ENCODE measurements at regions not wholly inside any gene's neighbourhood (a gene's known extent, or its start where the extent isn't known, plus 50 kb on each side); places are given as distances from the start of the nearest gene placed in this dataset.
A peak's percentile ranks its signal among the peaks of the same experiment; 100 is the strongest.

DNA sequence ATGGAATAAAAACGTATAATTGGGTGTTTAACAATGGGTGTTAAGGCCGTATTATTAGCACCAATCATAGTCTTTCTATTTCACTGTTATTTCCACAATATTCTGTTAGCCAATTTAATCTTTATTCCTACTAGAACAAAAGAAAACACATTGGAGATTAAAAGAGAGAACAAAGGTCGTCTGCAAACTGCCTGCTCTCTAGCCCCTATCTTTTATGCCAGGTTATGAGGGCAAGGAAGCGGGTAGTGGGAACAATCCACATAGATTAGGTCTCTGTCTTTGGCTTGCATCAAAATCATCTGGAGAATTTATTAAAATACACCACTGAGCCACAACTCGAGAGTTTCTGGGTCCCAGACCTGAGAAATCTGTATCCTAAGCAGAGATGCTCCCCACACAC, 69.4 kb upstream of the DSC1 start:
- Histone ChIP-seq H3K9me3 (no peaks in the 10 kb centered on the region), H3K36me3 (ENCODE audit: control insufficient read depth, insufficient read depth, low read length) (no peaks in the 10 kb centered on the region), H3K4me3 (ENCODE audit: low read depth, low read length) (no peak overlapping the region), H3K27me3 (replicated peaks; ENCODE audit: control insufficient read depth, insufficient read depth, low read length) (no peaks in the 10 kb centered on the region), H3K4me1 (no peaks in the 10 kb centered on the region; the same call in 1 of the 2 replicates)
- H3K27me3 Mint-ChIP-seq (ENCODE audit: insufficient read depth, unreplicated experiment) = no peaks in the 10 kb centered on the region
- ChIA-PET CTCF (no interaction called here), POLR2A (no interaction called here)
- H3K4me3 Mint-ChIP-seq (ENCODE audit: unreplicated experiment) = no peak overlapping the region
- intact Hi-C loops (cut with micrococcal nuclease; ENCODE audit: unreplicated experiment) = no loop called here
- peaks cover 16% of the 10 kb centered on the region for H3K4me1 Mint-ChIP-seq (ENCODE audit: low read depth, unreplicated experiment)
- no peak overlapping the region for H3K27ac Mint-ChIP-seq (ENCODE audit: unreplicated experiment)
- no TSS peak for BruUV-seq (replicated peaks)
- DNase-seq = no peak
- TF ChIP-seq, protein P1, sequence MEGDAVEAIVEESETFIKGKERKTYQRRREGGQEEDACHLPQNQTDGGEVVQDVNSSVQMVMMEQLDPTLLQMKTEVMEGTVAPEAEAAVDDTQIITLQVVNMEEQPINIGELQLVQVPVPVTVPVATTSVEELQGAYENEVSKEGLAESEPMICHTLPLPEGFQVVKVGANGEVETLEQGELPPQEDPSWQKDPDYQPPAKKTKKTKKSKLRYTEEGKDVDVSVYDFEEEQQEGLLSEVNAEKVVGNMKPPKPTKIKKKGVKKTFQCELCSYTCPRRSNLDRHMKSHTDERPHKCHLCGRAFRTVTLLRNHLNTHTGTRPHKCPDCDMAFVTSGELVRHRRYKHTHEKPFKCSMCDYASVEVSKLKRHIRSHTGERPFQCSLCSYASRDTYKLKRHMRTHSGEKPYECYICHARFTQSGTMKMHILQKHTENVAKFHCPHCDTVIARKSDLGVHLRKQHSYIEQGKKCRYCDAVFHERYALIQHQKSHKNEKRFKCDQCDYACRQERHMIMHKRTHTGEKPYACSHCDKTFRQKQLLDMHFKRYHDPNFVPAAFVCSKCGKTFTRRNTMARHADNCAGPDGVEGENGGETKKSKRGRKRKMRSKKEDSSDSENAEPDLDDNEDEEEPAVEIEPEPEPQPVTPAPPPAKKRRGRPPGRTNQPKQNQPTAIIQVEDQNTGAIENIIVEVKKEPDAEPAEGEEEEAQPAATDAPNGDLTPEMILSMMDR (IDR thresholded peaks at IDR 0.05; ENCODE audit: insufficient read depth in 1 of 2, low read depth in 1 of 2, low read length in 1 of 2, severe bottlenecking in 1 of 2, unreplicated experiment in 1 of 2) = no peak
- H3K9me3 Mint-ChIP-seq (ENCODE audit: unreplicated experiment) = no peaks in the 10 kb centered on the region
- no peaks in the 10 kb centered on the region for H3K36me3 Mint-ChIP-seq (ENCODE audit: insufficient read depth, unreplicated experiment)

DNA sequence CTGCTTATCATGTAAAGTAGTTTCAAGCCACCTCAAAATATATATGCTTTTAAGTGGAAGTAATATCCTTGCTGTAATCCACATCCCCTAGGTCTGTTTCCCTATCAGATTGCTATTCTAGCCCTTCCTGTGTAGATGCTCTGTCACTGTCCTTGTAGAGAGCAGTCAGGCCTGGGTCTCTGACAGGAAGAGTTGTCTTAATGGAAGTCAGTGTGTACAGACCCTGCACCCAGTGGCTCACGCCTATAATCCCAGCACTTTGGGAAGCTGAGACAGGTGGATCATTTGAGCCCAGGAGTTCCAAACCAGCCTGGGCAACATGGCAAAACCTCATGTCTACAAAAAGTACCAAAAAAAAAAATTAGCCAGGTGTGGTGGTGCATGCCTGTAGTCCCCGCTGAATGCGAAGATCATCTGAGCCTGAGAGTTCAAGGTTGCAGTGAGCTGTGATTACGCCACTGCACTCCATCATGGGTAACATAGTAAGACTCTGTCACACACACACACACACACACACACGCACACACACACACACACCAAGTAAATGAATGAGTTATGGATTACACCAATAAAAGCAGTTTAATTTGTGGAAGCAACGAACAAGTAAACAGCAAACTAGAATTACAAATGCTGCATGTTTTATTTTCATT, 70.2 kb upstream of the DSC1 start:
- TF ChIP-seq, protein P1 (IDR thresholded peaks at IDR 0.05; ENCODE audit: insufficient read depth in 1 of 2, low read depth in 1 of 2, low read length in 1 of 2, severe bottlenecking in 1 of 2, unreplicated experiment in 1 of 2) = no peak
- Histone ChIP-seq H3K4me3 (ENCODE audit: low read depth, low read length) (no peak overlapping the region), H3K4me1 (no peaks in the 10 kb centered on the region), H3K36me3 (ENCODE audit: control insufficient read depth, insufficient read depth, low read length) (no peaks in the 10 kb centered on the region), H3K9me3 (no peaks in the 10 kb centered on the region), H3K27me3 (replicated peaks; ENCODE audit: control insufficient read depth, insufficient read depth, low read length) (no peaks in the 10 kb centered on the region)
- no peak overlapping the region for H3K4me3 Mint-ChIP-seq (ENCODE audit: unreplicated experiment)
- no TSS peak for BruUV-seq (replicated peaks)
- ChIA-PET POLR2A (no interaction called here), CTCF (no interaction called here)
- H3K4me1 Mint-ChIP-seq (ENCODE audit: low read depth, unreplicated experiment) = peaks cover 10% of the 10 kb centered on the region
- no peak overlapping the region for H3K27ac Mint-ChIP-seq (ENCODE audit: unreplicated experiment)
- no peaks in the 10 kb centered on the region for H3K36me3 Mint-ChIP-seq (ENCODE audit: insufficient read depth, unreplicated experiment)
- intact Hi-C loops (cut with micrococcal nuclease; ENCODE audit: unreplicated experiment) = no loop called here
- H3K27me3 Mint-ChIP-seq (ENCODE audit: insufficient read depth, unreplicated experiment) = no peaks in the 10 kb centered on the region
- H3K9me3 Mint-ChIP-seq (ENCODE audit: unreplicated experiment) = no peaks in the 10 kb centered on the region
- no peak for DNase-seq

DNA sequence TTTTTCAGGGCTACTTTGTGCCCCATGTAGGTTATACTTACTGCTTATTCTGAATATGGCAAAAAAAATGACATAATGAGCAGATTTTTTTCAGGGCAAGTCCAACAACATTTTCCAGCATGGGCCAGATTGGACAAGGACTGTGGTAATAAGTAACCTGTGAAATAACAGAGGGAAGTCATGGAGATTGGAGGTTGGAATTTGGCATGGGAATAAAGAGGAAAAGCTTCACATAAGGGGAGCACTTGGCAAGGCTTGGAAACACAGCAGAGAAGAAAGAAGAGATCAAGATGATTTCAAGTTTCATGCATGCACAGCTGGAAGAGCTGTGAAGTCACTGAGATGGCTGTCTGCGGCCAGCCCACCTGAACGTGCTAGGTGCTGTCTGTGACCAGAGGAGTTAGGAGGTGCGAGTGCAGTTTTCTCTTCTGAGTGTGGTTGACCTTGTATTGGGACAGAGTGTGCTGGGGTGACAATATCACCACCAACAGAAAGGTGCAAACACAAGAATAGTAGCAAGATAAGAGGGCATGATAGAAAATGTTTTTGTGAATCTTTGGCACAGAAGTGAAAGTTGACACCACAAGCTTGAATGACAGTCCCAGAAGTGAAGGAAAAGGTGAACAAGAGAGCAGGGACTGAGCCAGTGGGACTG, 71.1 kb upstream of the DSC1 start:
- TF ChIP-seq, protein P1 (IDR thresholded peaks at IDR 0.05; ENCODE audit: insufficient read depth in 1 of 2, low read depth in 1 of 2, low read length in 1 of 2, severe bottlenecking in 1 of 2, unreplicated experiment in 1 of 2) = no peak
- H3K4me1 Mint-ChIP-seq (ENCODE audit: low read depth, unreplicated experiment) = peaks cover 10% of the 10 kb centered on the region
- no peak for DNase-seq
- BruUV-seq (replicated peaks) = no TSS peak
- H3K36me3 ChIP-seq (ENCODE audit: control insufficient read depth, insufficient read depth, low read length) = no peaks in the 10 kb centered on the region
- no peaks in the 10 kb centered on the region for H3K36me3 Mint-ChIP-seq (ENCODE audit: insufficient read depth, unreplicated experiment)
- no peak overlapping the region for H3K4me3 ChIP-seq (ENCODE audit: low read depth, low read length)
- intact Hi-C loops (cut with micrococcal nuclease; ENCODE audit: unreplicated experiment) = no loop called here
- H3K27me3 Mint-ChIP-seq (ENCODE audit: insufficient read depth, unreplicated experiment) = no peaks in the 10 kb centered on the region
- no peaks in the 10 kb centered on the region for H3K4me1 ChIP-seq
- ChIA-PET CTCF (no interaction called here), POLR2A (no interaction called here)
- no peak overlapping the region for H3K4me3 Mint-ChIP-seq (ENCODE audit: unreplicated experiment)
- H3K27ac Mint-ChIP-seq (ENCODE audit: unreplicated experiment) = peak overlapping the region; percentile 39
- H3K9me3 ChIP-seq = no peaks in the 10 kb centered on the region
- no peaks in the 10 kb centered on the region for H3K27me3 ChIP-seq (replicated peaks; ENCODE audit: control insufficient read depth, insufficient read depth, low read length)
- H3K9me3 Mint-ChIP-seq (ENCODE audit: unreplicated experiment) = no peaks in the 10 kb centered on the region

Data from Caco-2 (cell line).